ENCODE measurements at regions not wholly inside any gene's neighbourhood (a gene's known extent, or its start where the extent isn't known, plus 50 kb on each side); places are given as distances from the start of the nearest gene placed in this dataset.

DNA sequence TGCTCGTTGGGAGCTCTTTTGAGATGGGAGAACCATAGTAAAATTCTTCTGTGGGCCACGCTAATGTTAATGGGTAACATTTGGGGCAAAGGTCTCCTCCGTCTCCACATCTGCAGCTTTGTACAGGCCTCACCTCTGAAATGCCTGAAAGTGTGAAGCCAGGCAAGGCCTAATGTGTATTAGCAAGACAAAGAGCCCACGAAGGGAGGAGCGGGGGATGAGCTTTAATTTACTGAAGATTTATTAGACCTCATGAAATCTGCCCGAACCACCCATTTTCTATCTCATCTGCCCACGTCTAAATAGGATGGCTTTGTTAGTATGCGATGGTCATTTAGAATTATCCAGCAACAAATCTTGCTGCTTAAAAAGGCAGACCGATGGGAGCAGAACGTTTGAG is 408.9 kb downstream of the PMP22 start:
- no peak overlapping the region for H3K4me3 ChIP-seq (ENCODE audit: low read depth in 1 of 5, low read length in 5 of 5)
- H3K4me1 ChIP-seq (ENCODE audit: control insufficient read depth in 5 of 5, insufficient read depth in 5 of 5, low read length in 5 of 5), result no peaks in the 10 kb centered on the region
- H3K27me3 ChIP-seq (ENCODE audit: control insufficient read depth in 5 of 5, insufficient read depth in 4 of 5, low read length in 5 of 5), result no peaks in the 10 kb centered on the region

DNA sequence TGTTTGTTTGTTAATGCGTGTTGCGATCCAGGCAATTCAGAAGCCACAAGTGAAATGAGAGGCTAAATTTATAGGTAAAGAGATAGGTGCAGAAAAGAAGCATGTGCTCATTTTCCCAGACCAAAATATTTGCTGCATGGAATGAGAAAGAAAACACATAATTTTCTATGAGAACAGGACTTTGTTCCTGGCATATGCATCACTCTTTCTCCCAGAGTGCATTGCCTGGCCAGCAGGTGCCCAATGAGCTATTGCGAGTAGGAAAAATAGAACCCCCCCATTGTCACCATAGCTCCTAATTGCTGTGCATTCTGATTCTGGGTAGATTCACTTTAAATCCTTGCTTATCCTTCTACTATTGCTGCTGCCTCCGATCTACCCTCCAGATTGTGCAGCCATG is 410.4 kb downstream of the PMP22 start:
- no peak overlapping the region for H3K27ac ChIP-seq (ENCODE audit: low read depth, low read length)
- H3K9me3 ChIP-seq (ENCODE audit: control insufficient read depth in 5 of 5, low read length in 5 of 5), result no peaks in the 10 kb centered on the region
- peaks cover 0 to 5% (median 0%) of the 10 kb centered on the region in 5 donors for H3K27me3 ChIP-seq (ENCODE audit: control insufficient read depth in 5 of 5, insufficient read depth in 4 of 5, low read length in 5 of 5)
- no peak overlapping the region for H3K4me3 ChIP-seq (ENCODE audit: low read depth in 1 of 5, low read length in 5 of 5)
- H3K9ac ChIP-seq (ENCODE audit: low read length in 5 of 5), result no peak overlapping the region
- H3K4me1 ChIP-seq (ENCODE audit: control insufficient read depth in 5 of 5, insufficient read depth in 5 of 5, low read length in 5 of 5), result no peaks in the 10 kb centered on the region
- H3K36me3 ChIP-seq (ENCODE audit: control insufficient read depth in 5 of 5, insufficient read depth in 5 of 5, low read length in 5 of 5), result no peaks in the 10 kb centered on the region

More for the DNA sequence above, 408.9 kb downstream of the PMP22 start:
- no peak overlapping the region for H3K27ac ChIP-seq (ENCODE audit: low read depth, low read length)
- no peak overlapping the region for H3K9ac ChIP-seq (ENCODE audit: low read length in 5 of 5)
- H3K36me3 ChIP-seq (ENCODE audit: control insufficient read depth in 5 of 5, insufficient read depth in 5 of 5, low read length in 5 of 5), result no peaks in the 10 kb centered on the region
- H3K9me3 ChIP-seq (ENCODE audit: control insufficient read depth in 5 of 5, low read length in 5 of 5), result no peaks in the 10 kb centered on the region

DNA sequence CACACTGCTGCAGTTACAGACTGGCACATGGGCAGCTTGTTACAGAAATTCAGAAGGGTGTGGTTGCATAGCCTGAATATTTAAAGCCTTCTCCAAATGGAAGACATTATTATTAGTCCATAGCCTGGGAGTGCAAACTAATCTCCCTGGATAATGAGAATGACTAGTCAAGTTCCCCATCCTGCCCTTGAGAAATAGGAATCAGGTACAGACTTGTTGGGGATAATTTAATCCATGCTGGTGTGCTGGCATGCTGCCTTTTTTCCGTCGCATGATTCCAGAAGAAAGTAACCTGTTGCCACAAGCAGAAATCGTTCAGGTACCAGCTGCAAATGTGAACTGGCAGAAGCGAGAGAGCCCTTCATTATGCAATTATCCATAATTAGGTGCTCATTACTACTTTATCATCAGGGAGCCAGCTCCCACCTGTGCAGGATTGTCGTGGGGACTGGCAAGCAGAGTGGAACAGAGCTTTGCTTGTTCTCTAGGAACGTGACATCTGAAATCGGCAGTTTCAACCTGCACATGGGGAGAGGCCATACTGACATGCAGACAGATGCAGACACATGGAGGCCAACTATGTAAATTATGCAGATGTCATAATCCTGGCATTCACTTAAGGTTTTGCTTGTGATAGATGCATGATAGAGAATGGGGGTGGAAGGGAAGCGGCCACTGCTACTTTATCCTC is 419.4 kb downstream of the PMP22 start:
- Histone ChIP-seq H3K4me3 (ENCODE audit: low read depth in 1 of 5, low read length in 5 of 5) (no peak overlapping the region), H3K27me3 (ENCODE audit: control insufficient read depth in 5 of 5, insufficient read depth in 4 of 5, low read length in 5 of 5) (peaks cover 0 to 5% (median 0%) of the 10 kb centered on the region in 5 donors), H3K27ac (ENCODE audit: low read depth, low read length) (no peak overlapping the region), H3K4me1 (ENCODE audit: control insufficient read depth in 5 of 5, insufficient read depth in 5 of 5, low read length in 5 of 5) (peaks cover 0 to 9% (median 3%) of the 10 kb centered on the region in 5 donors), H3K36me3 (ENCODE audit: control insufficient read depth in 5 of 5, insufficient read depth in 5 of 5, low read length in 5 of 5) (no peaks in the 10 kb centered on the region), H3K9me3 (ENCODE audit: control insufficient read depth in 5 of 5, low read length in 5 of 5) (peaks cover 0 to 6% (median 0%) of the 10 kb centered on the region in 5 donors), H3K9ac (ENCODE audit: low read length in 5 of 5) (no peak overlapping the region)

DNA sequence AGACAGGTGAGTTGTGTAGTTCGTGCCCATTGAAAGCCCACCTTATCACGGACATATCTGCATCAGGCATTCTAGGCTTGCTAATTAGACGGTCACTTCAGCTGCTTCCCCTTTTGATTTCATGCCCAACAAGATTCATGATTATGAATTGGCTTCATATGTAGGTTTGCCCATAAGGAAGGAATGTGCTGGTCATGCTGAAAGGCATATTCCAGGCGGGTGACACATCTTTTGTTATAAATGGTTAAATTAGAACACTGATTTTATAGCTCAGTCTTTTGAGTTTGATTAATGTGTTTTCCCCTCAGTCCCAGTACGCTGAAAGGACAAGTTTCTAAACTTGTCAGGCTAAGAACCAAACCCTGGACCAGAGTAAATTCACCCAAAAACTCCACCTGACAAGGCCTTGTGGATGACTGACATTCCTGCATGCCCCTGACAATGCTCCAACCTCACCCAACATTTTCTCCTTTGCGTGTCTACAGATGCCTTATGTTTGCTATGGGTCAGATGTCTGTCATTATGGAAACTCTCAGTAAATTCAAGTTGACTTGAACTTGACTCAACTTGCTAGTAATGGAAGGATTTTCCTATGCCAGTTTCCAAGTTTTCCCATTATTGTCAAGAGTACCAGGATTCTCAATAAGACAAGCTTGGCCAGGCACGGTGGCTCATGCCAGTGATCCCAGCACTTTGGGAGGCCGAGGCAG is 421.9 kb downstream of the PMP22 start:
- peaks cover 0 to 4% (median 0%) of the 10 kb centered on the region in 5 donors for H3K27me3 ChIP-seq (ENCODE audit: control insufficient read depth in 5 of 5, insufficient read depth in 4 of 5, low read length in 5 of 5)
- H3K4me1 ChIP-seq (ENCODE audit: control insufficient read depth in 5 of 5, insufficient read depth in 5 of 5, low read length in 5 of 5), result peaks cover 0 to 9% (median 3%) of the 10 kb centered on the region in 5 donors
- no peaks in the 10 kb centered on the region for H3K9me3 ChIP-seq (ENCODE audit: control insufficient read depth in 5 of 5, low read length in 5 of 5)

DNA sequence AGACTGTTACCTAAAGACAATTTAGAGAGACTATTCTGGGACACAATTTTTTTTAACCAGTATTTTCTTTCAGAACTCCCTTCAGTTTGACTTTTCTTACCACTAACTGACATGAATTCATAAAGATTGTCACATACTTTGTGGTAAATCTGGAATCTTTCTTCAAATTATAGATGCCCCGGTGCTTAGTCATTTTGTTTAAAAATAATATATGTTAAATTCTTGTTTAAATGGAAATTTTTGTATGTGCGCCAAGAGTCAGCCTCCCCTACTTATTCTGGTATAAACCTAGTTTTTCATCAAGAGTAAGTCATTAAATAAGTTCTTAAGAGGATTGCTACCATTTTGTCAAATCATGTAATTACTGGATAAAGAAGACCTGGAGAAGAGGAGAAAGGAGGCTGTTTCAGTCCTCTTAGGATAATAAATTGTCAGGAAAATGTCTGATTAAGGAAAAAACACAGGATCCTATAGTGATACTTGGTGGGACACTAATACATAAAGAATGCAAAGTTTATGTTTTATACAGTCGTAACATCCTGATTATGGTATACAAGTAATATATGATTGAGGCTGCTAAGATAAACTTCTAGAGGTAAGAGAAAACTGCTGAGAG is 424.4 kb downstream of the PMP22 start:
- peaks cover 0 to 10% (median 2%) of the 10 kb centered on the region in 5 donors for H3K9me3 ChIP-seq (ENCODE audit: control insufficient read depth in 5 of 5, low read length in 5 of 5)
- no peak overlapping the region for H3K27ac ChIP-seq (ENCODE audit: low read depth, low read length)
- no peak overlapping the region for H3K4me3 ChIP-seq (ENCODE audit: low read depth in 1 of 5, low read length in 5 of 5)
- no peaks in the 10 kb centered on the region for H3K36me3 ChIP-seq (ENCODE audit: control insufficient read depth in 5 of 5, insufficient read depth in 5 of 5, low read length in 5 of 5)
- H3K4me1 ChIP-seq (ENCODE audit: control insufficient read depth in 5 of 5, insufficient read depth in 5 of 5, low read length in 5 of 5), result peaks cover 0 to 3% (median 0%) of the 10 kb centered on the region in 5 donors
- no peak overlapping the region for H3K9ac ChIP-seq (ENCODE audit: low read length in 5 of 5)
- peaks cover 0 to 2% (median 0%) of the 10 kb centered on the region in 5 donors for H3K27me3 ChIP-seq (ENCODE audit: control insufficient read depth in 5 of 5, insufficient read depth in 4 of 5, low read length in 5 of 5)

More for the DNA sequence above, 421.9 kb downstream of the PMP22 start:
- Histone ChIP-seq H3K9ac (ENCODE audit: low read length in 5 of 5) (no peak overlapping the region), H3K36me3 (ENCODE audit: control insufficient read depth in 5 of 5, insufficient read depth in 5 of 5, low read length in 5 of 5) (no peaks in the 10 kb centered on the region), H3K4me3 (ENCODE audit: low read depth in 1 of 5, low read length in 5 of 5) (no peak overlapping the region), H3K27ac (ENCODE audit: low read depth, low read length) (no peak overlapping the region)

DNA sequence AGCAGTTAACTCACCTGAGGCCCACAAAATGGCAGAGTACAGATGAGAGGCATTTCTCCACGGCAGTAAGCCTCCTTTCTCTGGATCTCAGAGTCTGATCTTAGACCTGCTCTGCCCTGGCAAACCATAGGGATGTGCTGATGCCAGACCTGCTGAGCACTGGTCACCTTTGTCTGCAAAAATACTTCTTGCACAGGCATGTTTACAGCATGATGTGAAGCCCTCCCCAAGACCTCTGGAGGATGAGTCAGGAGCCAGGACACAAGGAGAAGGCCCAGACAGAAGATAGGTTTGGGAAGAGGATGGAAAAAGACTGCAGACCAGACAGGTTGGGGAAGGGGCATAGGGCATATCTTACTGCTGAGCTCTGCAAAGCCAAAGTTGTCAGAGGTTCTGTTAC is 426.6 kb downstream of the PMP22 start:
- H3K4me3 ChIP-seq (ENCODE audit: low read depth in 1 of 5, low read length in 5 of 5), result no peak overlapping the region
- H3K9me3 ChIP-seq (ENCODE audit: control insufficient read depth in 5 of 5, low read length in 5 of 5), result peaks cover 0 to 10% (median 5%) of the 10 kb centered on the region in 5 donors
- no peaks in the 10 kb centered on the region for H3K4me1 ChIP-seq (ENCODE audit: control insufficient read depth in 5 of 5, insufficient read depth in 5 of 5, low read length in 5 of 5)
- H3K27me3 ChIP-seq (ENCODE audit: control insufficient read depth in 5 of 5, insufficient read depth in 4 of 5, low read length in 5 of 5), result peaks cover 0 to 2% (median 0%) of the 10 kb centered on the region in 5 donors
- no peak overlapping the region for H3K27ac ChIP-seq (ENCODE audit: low read depth, low read length)
- H3K36me3 ChIP-seq (ENCODE audit: control insufficient read depth in 5 of 5, insufficient read depth in 5 of 5, low read length in 5 of 5), result no peaks in the 10 kb centered on the region
- no peak overlapping the region for H3K9ac ChIP-seq (ENCODE audit: low read length in 5 of 5)

DNA sequence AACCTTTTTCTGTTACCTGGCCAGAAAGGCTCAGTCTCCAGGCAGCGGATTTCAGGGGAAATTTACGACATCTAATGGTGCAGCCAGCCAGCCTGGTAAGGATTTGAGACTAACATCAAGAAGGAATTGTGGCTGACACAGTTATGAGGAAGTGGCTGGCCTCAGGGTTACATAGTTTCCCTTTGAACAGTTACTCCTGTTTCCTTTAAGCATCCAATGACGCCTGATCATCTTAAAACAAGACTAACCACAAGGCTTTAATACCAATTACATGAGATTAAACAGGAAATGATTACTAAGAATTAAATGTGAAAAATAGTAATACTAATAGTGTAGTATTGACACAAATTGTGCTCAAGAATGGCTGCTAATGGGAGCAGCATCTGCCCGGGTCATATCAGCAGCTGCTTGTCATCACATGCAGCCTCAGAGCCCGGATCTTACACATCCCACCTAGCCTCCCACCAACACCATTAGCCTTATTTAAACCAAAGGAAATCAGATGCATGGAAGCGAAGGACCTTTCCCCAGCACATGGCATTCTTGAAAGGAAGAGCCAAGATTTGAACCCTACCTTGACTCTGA is 431.8 kb downstream of the PMP22 start:
- Histone ChIP-seq H3K4me3 (ENCODE audit: low read depth in 1 of 5, low read length in 5 of 5) (no peak overlapping the region), H3K9ac (ENCODE audit: low read length in 5 of 5) (no peak overlapping the region), H3K9me3 (ENCODE audit: control insufficient read depth in 5 of 5, low read length in 5 of 5) (peaks cover 0 to 10% (median 5%) of the 10 kb centered on the region in 5 donors), H3K4me1 (ENCODE audit: control insufficient read depth in 5 of 5, insufficient read depth in 5 of 5, low read length in 5 of 5) (no peaks in the 10 kb centered on the region), H3K36me3 (ENCODE audit: control insufficient read depth in 5 of 5, insufficient read depth in 5 of 5, low read length in 5 of 5) (no peaks in the 10 kb centered on the region), H3K27me3 (ENCODE audit: control insufficient read depth in 5 of 5, insufficient read depth in 4 of 5, low read length in 5 of 5) (peaks cover 0 to 2% (median 0%) of the 10 kb centered on the region in 5 donors), H3K27ac (ENCODE audit: low read depth, low read length) (no peak overlapping the region)

DNA sequence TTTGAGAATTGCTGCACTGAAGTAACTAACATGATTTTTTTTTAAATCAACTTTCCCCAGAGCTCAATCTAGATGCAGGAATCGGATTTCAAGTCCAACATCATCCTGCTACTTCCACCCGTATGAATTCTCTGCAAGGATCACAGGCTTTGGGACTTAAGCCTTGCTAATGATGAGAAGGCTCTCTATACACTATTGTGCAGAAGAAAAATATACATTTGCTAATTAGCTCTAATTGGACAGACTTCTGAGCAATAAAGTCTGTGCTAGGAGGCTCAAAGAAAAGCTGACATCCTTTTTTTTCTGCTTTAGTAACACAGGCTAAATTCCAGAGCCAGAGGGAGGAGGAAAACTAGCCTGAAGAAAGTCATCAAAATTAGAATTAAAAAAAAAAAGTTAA is 433.6 kb downstream of the PMP22 start:
- H3K9ac ChIP-seq (ENCODE audit: low read length in 5 of 5), result no peak overlapping the region
- H3K4me1 ChIP-seq (ENCODE audit: control insufficient read depth in 5 of 5, insufficient read depth in 5 of 5, low read length in 5 of 5), result no peaks in the 10 kb centered on the region
- peaks cover 0 to 2% (median 0%) of the 10 kb centered on the region in 5 donors for H3K27me3 ChIP-seq (ENCODE audit: control insufficient read depth in 5 of 5, insufficient read depth in 4 of 5, low read length in 5 of 5)
- no peaks in the 10 kb centered on the region for H3K36me3 ChIP-seq (ENCODE audit: control insufficient read depth in 5 of 5, insufficient read depth in 5 of 5, low read length in 5 of 5)
- peaks cover 0 to 5% (median 5%) of the 10 kb centered on the region in 5 donors for H3K9me3 ChIP-seq (ENCODE audit: control insufficient read depth in 5 of 5, low read length in 5 of 5)
- no peak overlapping the region for H3K27ac ChIP-seq (ENCODE audit: low read depth, low read length)
- H3K4me3 ChIP-seq (ENCODE audit: low read depth in 1 of 5, low read length in 5 of 5), result no peak overlapping the region

DNA sequence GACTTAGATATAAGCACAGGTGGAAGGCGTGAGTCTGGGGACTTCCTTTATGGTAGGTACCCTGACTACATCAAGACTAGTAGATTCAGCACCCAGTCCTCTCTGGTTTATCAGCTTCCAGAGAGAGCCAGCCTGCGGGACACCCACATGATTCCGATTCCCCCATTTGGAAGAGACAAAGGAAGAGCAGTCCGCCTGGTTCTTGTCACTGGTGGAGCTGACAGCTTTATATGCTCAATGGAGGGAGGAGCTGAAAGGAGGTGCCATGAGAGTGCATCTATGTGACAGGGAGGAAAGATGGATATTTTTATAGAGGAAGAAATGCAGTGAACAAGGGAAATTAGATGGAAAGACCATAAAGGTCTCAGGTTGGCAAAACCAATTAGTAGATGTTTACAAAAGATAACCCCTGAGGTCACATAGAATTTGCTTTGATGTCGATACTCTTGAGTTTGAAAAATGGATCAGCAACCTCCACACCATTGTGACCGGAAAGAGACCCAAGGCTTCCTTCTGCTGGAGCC is 437.7 kb downstream of the PMP22 start:
- no peak overlapping the region for H3K4me3 ChIP-seq (ENCODE audit: low read depth in 1 of 5, low read length in 5 of 5)
- no peaks in the 10 kb centered on the region for H3K4me1 ChIP-seq (ENCODE audit: control insufficient read depth in 5 of 5, insufficient read depth in 5 of 5, low read length in 5 of 5)
- peaks cover 0 to 14% (median 13%) of the 10 kb centered on the region in 5 donors for H3K9me3 ChIP-seq (ENCODE audit: control insufficient read depth in 5 of 5, low read length in 5 of 5)
- H3K27me3 ChIP-seq (ENCODE audit: control insufficient read depth in 5 of 5, insufficient read depth in 4 of 5, low read length in 5 of 5), result peaks cover 0 to 2% (median 0%) of the 10 kb centered on the region in 5 donors
- no peaks in the 10 kb centered on the region for H3K36me3 ChIP-seq (ENCODE audit: control insufficient read depth in 5 of 5, insufficient read depth in 5 of 5, low read length in 5 of 5)
- no peak overlapping the region for H3K27ac ChIP-seq (ENCODE audit: low read depth, low read length)
- no peak overlapping the region for H3K9ac ChIP-seq (ENCODE audit: low read length in 5 of 5)

All from subcutaneous abdominal adipose tissue (tissue), 5 donors.